Activated T-helper 2 cell treated with anti-CD3 and anti-CD28 coated beads, Interferon-gamma antibody, Interleukin-2, Interleukin-4, amounts not matched to agents 10 μg/mL and 5 μg/mL and 100 μg/mL, durations not matched to agents 14 hours and 24 hours and 36 hours (primary cell): ENCODE measurements at regions not wholly inside any gene's neighbourhood (a gene's known extent, or its start where the extent isn't known, plus 50 kb on each side); places are given as distances from the start of the nearest gene placed in this dataset.

ENCODE experiments used
- DNase-seq: peaks from one replicate; pipeline ENCODE4 v3.0.0; 2021; ENCODE audit warnings: low spot score
- H3K27ac Mint-ChIP-seq: one replicate; pipeline ENCODE4 v1.8.0; 2021; ENCODE audit warnings: mixed read lengths
- H3K27me3 Mint-ChIP-seq: one replicate; pipeline ENCODE4 v1.8.0; 2021; ENCODE audit warnings: low read depth, mixed read lengths
- H3K36me3 Mint-ChIP-seq: one replicate; pipeline ENCODE4 v1.8.0; 2021; ENCODE audit warnings: low read depth, mixed read lengths
- H3K4me1 Mint-ChIP-seq: one replicate; pipeline ENCODE4 v1.8.0; 2021; ENCODE audit warnings: low read depth, mixed read lengths
- H3K4me3 Mint-ChIP-seq: one replicate; pipeline ENCODE4 v1.8.0; 2021; ENCODE audit warnings: low read depth, mild to moderate bottlenecking, moderate library complexity, mixed read lengths
- H3K9me3 Mint-ChIP-seq: one replicate; pipeline ENCODE4 v1.8.0; 2021; ENCODE audit warnings: mixed read lengths
- intact Hi-C: fragments of 100-400 bp; cut with micrococcal nuclease; formaldehyde crosslinking; loops from one replicate; pipeline ENCODE4 v1.15.1; 2023

DNA sequence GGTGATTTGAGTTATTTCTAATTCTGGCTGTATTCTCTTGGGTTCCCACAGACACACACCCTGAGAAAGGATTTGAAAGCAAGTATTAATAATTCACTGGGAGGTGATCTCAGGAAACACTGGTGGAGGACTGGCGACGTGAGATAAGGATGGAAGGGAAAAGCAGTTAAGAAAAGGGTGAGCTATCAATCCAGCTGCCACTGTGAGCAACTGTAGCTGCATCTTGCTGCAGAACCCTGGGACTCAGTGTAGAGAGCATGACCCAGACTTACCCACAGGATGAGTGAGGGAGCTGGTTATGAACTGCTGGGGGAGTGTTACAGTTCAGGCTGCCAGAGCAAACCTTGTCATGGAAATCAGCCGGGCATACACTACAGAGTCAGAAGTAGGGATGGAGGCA, 71.9 kb downstream of the RESF1 start:
- H3K27me3 Mint-ChIP-seq, result no peaks in the 10 kb centered on the region
- H3K27ac Mint-ChIP-seq, result no peak overlapping the region
- DNase-seq, result no peak
- H3K4me1 Mint-ChIP-seq, result peaks cover 3% of the 10 kb centered on the region
- H3K4me3 Mint-ChIP-seq, result no peak overlapping the region
- intact Hi-C loops, result no loop called here
- no peaks in the 10 kb centered on the region for H3K9me3 Mint-ChIP-seq
- no peaks in the 10 kb centered on the region for H3K36me3 Mint-ChIP-seq

DNA sequence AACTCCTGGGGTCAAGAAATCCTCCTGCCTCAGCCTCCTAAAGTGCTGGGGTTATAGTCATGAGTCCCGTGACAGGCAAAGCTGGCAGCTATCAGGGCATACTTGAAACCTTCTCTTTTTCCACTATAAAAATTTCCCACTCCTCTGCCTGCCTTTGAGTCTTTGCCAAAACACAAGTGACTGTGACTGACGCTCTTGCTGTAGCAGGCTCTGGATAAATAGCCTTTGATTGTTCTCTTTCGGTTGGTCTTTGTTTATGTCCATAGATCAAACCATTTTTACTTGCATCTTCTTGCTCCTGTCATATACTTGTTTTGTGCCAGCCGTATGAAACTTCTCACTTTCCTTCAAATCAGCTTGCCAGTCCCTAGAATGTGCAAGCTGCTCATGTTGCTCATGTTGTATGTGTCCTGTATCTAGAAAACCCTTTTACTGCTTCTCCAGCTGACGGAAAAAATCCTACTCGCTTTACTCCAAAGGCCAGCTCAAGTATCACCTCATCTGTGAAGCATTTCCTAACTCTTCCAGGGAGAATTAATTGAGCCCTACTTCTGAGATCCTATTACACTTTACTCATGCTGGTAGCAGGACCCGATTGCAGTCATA, 73.1 kb downstream of the RESF1 start:
- H3K4me1 Mint-ChIP-seq, result no peaks in the 10 kb centered on the region
- H3K4me3 Mint-ChIP-seq, result no peak overlapping the region
- no peak for DNase-seq
- intact Hi-C loops, result no loop called here
- H3K27me3 Mint-ChIP-seq, result no peaks in the 10 kb centered on the region
- H3K9me3 Mint-ChIP-seq, result no peaks in the 10 kb centered on the region
- H3K27ac Mint-ChIP-seq, result no peak overlapping the region
- no peaks in the 10 kb centered on the region for H3K36me3 Mint-ChIP-seq

DNA sequence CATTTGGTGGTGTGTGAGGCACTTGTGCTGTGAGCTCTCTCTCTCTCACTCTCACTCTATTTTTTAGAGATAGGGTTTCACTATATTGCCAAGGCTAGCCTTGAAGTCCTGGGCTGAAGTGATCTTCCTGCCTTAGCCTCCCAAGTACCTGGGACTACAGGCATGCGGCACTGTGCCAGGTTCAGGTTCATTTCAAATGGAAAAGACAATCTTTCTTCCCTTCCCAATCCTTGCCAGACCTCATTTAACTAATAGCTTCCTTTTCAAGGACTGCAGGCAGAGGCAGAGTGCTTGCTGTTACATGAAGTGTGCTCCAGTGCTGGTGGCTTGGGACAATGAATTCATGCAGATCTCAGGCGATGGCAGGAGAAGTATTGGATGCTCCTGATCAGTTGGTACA, 73.2 kb upstream of the BICD1 start:
- H3K9me3 Mint-ChIP-seq, result no peaks in the 10 kb centered on the region
- H3K4me1 Mint-ChIP-seq, result no peaks in the 10 kb centered on the region
- H3K36me3 Mint-ChIP-seq, result no peaks in the 10 kb centered on the region
- intact Hi-C loops, result no loop called here
- H3K4me3 Mint-ChIP-seq, result no peak overlapping the region
- H3K27me3 Mint-ChIP-seq, result no peaks in the 10 kb centered on the region
- H3K27ac Mint-ChIP-seq, result no peak overlapping the region
- no peak for DNase-seq

DNA sequence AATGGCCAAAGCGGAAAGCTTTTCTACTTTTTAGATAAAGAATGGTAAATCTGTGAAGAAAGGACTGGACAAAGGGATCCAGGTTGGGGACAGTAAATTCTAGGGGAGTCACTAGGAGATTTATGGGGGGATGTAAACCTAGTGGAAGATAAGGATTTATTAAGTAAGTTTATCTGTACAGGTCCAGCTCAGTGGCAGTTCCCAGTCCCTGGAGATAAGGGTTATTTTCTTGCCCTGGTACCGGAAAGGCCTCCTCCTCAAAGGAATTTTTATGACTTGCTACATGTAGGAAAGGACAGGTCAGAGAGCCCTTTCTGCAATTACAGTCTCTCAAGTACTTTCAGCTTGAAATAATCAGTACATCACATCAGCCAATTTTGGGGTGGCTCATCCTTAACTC, 72.6 kb upstream of the BICD1 start:
- Mint-ChIP-seq H3K4me1 (no peaks in the 10 kb centered on the region), H3K4me3 (no peak overlapping the region), H3K27ac (no peak overlapping the region), H3K27me3 (no peaks in the 10 kb centered on the region), H3K36me3 (no peaks in the 10 kb centered on the region), H3K9me3 (no peaks in the 10 kb centered on the region)
- no peak for DNase-seq
- intact Hi-C loops, result no loop called here

DNA sequence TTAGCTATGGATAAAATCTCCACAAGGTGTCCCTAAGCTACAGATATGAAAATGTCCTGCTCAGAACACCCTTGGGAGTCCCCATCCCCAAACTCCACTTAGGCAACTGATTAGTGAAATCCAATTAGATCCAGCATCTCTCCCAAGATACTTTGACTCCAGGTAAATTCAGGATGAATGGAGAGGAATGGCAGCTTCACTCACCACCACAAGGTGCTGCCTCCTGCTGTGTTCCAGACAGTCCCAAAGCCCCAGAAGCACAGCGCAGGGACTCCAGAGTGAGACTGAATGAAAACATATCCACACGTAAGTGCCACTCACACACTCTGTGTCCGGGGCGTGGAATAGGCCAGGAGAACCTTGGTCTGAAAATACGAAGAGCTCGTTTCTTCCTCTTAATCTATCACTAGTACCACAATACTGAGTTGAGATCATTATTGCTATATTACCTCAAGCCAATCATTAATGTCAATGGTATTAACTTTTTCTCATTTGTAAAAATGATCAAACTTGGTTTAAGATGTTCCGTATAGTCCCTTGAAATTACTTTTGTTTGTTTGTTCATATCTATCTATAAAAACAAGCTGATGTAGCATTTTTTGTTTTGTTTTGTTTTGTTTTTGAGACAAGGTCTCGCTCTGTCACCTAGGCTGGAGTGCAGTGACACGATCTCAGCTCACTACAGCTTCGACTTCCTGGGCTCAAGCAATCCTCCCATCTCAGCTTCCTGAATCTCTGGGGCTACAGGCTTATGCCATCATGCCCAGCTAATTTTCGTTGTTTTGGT, 70.0 kb upstream of the BICD1 start:
- Mint-ChIP-seq H3K27me3 (no peaks in the 10 kb centered on the region), H3K4me3 (no peak overlapping the region), H3K4me1 (no peaks in the 10 kb centered on the region), H3K36me3 (no peaks in the 10 kb centered on the region), H3K9me3 (peaks cover under 1% of the 10 kb centered on the region), H3K27ac (no peak overlapping the region)
- DNase-seq, result no peak
- intact Hi-C loops, result no loop called here

DNA sequence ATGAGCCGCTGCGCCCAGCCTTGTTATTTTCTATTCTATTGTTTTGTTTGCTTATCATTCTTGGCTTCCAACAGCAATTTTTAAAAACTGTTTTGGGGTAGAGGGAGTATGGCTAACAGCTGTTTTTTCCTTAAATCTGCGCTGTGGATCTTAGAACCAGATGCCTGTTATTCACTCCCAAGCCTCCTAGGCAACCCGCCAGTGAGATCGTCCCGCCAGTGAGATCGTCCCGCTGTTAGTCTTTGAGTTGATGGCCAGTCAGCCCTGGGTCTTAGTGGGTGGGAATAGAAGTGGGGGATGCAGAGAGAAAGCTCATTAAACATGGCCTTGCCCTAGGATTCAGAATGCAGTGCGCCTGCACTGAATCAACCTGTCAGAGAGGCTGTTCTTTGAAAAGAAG, 67.3 kb upstream of the BICD1 start:
- intact Hi-C loops, result no loop called here
- Mint-ChIP-seq H3K4me3 (no peak overlapping the region), H3K27me3 (no peaks in the 10 kb centered on the region), H3K36me3 (peaks cover 3% of the 10 kb centered on the region), H3K4me1 (no peaks in the 10 kb centered on the region), H3K9me3 (peaks cover 16% of the 10 kb centered on the region), H3K27ac (no peak overlapping the region)
- no peak for DNase-seq

DNA sequence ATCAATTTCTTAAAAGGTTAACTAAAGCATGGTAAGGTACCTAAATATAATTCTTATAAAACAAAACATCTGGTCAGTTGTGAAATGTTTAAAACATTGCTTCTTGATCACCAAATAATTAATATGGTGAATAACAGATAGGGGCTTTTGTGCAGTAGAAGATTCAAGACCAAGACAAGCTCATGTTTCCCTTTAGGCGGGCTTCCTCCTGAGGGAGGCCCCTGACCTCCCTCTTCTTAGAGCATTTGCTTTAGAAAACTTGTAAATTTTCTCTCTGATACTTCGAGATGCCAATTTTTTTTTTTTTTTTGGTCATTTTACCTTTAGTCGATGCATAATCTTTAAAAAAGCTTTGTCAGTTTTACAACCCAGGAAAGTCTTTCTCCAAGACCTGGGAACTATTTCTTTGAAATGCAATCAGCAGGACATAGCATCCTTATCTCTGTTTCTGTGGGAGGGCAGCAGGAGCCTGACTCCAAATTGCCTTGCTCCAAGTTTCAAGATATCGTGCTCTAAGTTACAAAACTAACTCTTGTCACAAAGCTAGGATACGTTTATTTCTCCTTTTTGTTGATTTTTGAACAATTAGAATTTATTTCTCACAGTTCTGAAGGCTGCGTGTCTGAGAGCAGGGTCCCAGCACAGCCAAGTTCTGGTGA, 66.6 kb upstream of the BICD1 start:
- DNase-seq, result no peak
- H3K4me1 Mint-ChIP-seq, result no peaks in the 10 kb centered on the region
- H3K9me3 Mint-ChIP-seq, result peaks cover 21% of the 10 kb centered on the region
- no peaks in the 10 kb centered on the region for H3K27me3 Mint-ChIP-seq
- no peak overlapping the region for H3K4me3 Mint-ChIP-seq
- intact Hi-C loops, result no loop called here
- no peak overlapping the region for H3K27ac Mint-ChIP-seq
- H3K36me3 Mint-ChIP-seq, result peaks cover 3% of the 10 kb centered on the region

DNA sequence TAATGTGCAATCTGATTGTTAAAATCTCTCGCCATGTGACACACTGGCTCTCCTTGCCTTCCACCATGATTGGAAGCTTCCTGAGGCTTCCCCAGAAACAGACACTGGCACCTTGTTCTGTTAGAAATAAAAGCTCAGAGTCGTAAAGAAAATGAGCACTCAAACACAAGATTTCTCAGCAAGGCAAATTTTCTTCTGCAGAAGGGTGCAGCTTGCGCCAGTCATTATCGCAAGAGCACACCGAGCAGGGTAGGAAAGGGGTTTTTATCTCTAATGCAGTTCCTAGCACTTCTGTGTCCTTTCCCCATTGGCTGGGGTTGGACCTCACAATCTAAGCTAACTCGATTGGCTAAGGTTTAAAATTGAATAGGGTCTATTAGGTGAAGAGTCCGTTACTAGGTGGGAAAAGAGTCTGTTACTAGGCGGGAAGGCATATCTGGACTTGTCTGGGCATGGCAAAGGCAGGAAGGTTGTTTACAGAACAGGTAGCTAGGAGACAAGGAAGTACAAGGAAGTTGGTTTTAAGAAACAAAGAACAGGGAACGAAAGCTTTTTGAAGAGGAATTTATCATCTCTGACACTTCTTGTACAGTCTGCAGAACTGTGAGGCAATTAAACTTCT, 62.6 kb upstream of the BICD1 start:
- Mint-ChIP-seq H3K4me3 (no peak overlapping the region), H3K36me3 (peaks cover 3% of the 10 kb centered on the region), H3K4me1 (no peaks in the 10 kb centered on the region), H3K27ac (no peak overlapping the region), H3K27me3 (no peaks in the 10 kb centered on the region), H3K9me3 (peaks cover 29% of the 10 kb centered on the region)
- intact Hi-C loops, result no loop called here
- no peak for DNase-seq

DNA sequence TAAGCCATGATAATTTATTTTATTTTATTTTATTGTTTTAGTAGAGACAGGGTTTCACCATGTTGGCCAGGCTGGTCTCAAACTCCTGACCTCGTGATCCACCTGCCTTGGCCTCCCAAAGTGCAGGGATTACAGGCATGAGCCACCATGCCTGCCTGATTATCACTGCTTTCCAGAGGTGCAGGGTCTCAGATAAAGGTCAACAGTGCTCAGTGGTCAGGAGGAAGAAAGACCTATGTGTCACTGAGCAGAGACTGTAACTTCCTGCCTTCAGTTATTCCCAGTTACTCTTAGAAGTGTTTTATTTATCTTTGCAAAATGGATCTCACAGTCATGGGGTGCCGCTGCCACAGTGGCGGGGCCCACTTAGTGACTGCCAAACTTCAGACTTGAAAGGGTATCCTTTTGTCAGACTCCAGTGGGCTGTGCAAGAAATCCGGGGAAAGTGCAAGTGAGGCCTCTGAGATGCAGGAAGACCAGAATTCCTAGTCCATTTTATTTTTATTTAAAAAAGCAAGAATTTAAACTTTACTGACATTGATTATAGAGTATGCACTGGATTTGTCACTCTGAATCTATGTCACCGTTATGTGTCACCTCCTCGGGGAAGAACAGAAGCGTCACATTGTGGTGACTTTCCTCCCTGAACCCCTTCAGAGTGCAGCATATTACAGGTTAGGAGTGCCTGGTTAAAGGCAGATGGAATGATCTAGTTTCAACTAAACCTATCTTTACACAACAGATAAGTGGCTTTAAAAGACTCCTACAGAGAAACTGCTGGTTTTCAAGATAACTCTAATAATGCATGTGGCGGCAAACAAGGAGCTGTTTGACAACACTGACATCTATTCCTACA, 59.1 kb upstream of the BICD1 start:
- intact Hi-C loops, result no loop called here

DNA sequence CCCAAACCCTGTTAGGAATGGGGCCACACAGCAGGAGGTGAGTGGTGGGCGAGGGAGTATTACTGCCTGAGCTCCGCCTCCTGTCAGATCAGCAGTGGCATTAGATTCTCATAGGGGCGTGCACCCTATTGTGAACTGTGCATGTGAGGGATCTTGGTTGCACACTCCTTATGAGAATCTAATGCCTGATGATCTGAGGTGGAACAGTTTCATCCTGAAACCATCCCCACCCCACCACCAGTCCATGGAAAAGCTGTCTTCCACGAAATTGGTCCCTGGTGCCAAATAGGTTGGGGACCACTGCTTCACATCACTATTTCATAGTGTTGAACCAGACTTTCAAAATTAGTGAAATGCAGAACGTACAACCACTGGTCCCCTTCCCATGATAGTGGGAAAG, 57.9 kb upstream of the BICD1 start:
- Mint-ChIP-seq H3K9me3 (peaks cover 18% of the 10 kb centered on the region), H3K4me1 (no peaks in the 10 kb centered on the region), H3K27me3 (no peaks in the 10 kb centered on the region), H3K27ac (no peak overlapping the region), H3K36me3 (no peaks in the 10 kb centered on the region), H3K4me3 (no peak overlapping the region)
- no peak for DNase-seq
- intact Hi-C loops, result no loop called here

More for the DNA sequence above, 59.1 kb upstream of the BICD1 start:
- Mint-ChIP-seq H3K4me3 (no peak overlapping the region), H3K27ac (no peak overlapping the region), H3K9me3 (peaks cover 23% of the 10 kb centered on the region), H3K27me3 (no peaks in the 10 kb centered on the region), H3K4me1 (no peaks in the 10 kb centered on the region), H3K36me3 (no peaks in the 10 kb centered on the region)
- DNase-seq, result no peak

DNA sequence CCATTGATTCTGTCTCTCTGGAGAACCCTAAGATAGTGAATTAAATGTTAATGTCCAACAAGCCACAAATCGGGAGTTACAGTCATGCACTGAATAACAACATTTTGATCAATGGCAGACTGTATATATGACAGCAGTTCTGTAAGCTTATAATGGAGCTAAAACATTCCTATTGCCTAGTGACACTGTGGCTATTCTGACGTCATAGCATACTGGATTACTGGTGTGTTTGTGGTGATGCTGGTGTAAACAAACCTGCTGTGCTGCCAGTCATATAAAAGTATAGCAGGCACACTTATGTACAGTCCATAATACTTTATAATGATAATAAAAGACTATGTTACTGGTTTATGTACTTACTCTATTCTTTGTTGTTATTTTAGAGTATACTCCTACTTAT, 56.7 kb upstream of the BICD1 start:
- Mint-ChIP-seq H3K4me3 (no peak overlapping the region), H3K9me3 (peaks cover 8% of the 10 kb centered on the region), H3K4me1 (no peaks in the 10 kb centered on the region), H3K36me3 (no peaks in the 10 kb centered on the region), H3K27ac (no peak overlapping the region), H3K27me3 (no peaks in the 10 kb centered on the region)
- intact Hi-C loops, result no loop called here
- DNase-seq, result no peak

DNA sequence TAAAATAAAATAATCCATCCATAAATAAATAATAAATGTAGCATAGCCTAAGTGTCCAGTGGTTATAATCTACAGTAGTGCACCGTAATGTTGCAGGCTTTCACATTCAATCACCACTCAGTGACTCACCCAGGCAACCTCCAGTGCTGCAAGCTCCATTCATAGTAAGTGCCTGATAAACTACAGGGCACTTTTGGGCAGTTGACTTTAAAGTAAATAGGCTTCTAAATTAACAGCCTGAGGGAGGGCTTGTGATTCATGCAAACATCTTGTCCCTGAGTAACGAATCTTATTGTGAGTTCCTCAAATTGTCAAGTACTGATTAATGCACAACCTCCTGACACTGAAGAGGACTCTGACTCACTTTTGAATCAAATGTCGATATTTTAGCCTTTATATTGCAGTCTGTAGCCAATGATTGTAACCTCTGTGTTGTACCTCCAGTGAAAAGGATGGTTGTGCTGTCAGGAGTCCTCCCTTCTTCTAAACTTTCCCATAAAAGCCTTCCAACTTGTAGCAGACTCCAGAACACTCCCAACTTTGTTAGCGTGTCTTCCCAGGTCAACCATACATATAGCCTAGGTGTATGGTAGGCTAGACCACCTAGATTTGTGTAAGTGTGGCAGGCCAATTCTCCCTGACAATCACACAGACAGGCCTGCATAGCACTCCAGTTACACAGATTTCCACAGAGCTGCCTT, 55.0 kb upstream of the BICD1 start:
- Mint-ChIP-seq H3K27ac (no peak overlapping the region), H3K4me3 (no peak overlapping the region), H3K36me3 (peaks cover 2% of the 10 kb centered on the region), H3K4me1 (no peaks in the 10 kb centered on the region), H3K27me3 (no peaks in the 10 kb centered on the region), H3K9me3 (peaks cover 3% of the 10 kb centered on the region)
- no peak for DNase-seq
- intact Hi-C loops, result no loop called here
